ENCODE measurements at regions not wholly inside any gene's neighbourhood (a gene's known extent, or its start where the extent isn't known, plus 50 kb on each side); places are given as distances from the start of the nearest gene placed in this dataset.
A peak's percentile ranks its signal among the peaks of the same experiment; 100 is the strongest.

- Mint-ChIP-seq H3K4me1 (ENCODE audit: low read depth) (no peaks in the 10 kb centered on the region), H3K27ac (no peak overlapping the region), H3K27me3 (ENCODE audit: low read depth) (peaks cover 1% of the 10 kb centered on the region), H3K36me3 (ENCODE audit: low read depth) (no peaks in the 10 kb centered on the region), H3K4me3 (ENCODE audit: low read depth) (no peak overlapping the region), H3K9me3 (no peaks in the 10 kb centered on the region)
- DNase-seq (ENCODE audit: low spot score) = no peak
- intact Hi-C loops (cut with micrococcal nuclease) = no loop called here
These were observed 110.7 kb upstream of the GZMB start for GRCh38 chr14:24744641-24745040.

DNA sequence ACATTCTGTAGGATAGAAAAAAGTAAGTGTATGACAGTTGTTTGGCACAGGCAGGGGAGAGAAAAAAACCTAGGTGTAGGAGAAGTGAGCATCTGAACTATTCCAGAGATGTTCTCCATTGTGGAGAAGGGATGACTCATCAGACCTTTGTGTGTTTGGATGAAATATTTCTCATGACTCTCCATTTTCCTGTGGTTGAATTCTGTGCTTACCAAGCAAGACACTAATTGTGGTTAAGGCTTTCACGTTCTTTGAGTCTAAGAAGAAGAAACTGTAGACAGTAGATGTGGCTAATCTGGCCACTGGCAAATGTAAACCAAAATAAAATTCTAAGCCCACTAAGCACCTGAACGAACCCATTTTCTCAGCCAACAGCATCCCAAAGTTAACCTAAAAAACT lies 107.9 kb upstream of the GZMB start:
- H3K4me1 Mint-ChIP-seq (ENCODE audit: low read depth) = no peaks in the 10 kb centered on the region
- intact Hi-C loops (cut with micrococcal nuclease) = no loop called here
- no peak overlapping the region for H3K27ac Mint-ChIP-seq
- H3K4me3 Mint-ChIP-seq (ENCODE audit: low read depth) = no peak overlapping the region
- DNase-seq (ENCODE audit: low spot score) = no peak
- no peaks in the 10 kb centered on the region for H3K36me3 Mint-ChIP-seq (ENCODE audit: low read depth)
- H3K9me3 Mint-ChIP-seq = no peaks in the 10 kb centered on the region
- H3K27me3 Mint-ChIP-seq (ENCODE audit: low read depth) = peaks cover 1% of the 10 kb centered on the region

GRCh38 chr14:24735984-24736630 lies 102.1 kb upstream of the GZMB start:
- Mint-ChIP-seq H3K9me3 (no peaks in the 10 kb centered on the region), H3K4me1 (ENCODE audit: low read depth) (no peaks in the 10 kb centered on the region), H3K36me3 (ENCODE audit: low read depth) (no peaks in the 10 kb centered on the region), H3K4me3 (ENCODE audit: low read depth) (no peak overlapping the region), H3K27ac (no peak overlapping the region), H3K27me3 (ENCODE audit: low read depth) (peaks cover 8% of the 10 kb centered on the region)
- intact Hi-C loops (cut with micrococcal nuclease) = loop anchor here (10.0 kb wide), 1 partner anchor 409 kb away; no protein-coding TSS in a partner anchor
- no peak for DNase-seq (ENCODE audit: low spot score)

- H3K27ac Mint-ChIP-seq = no peak overlapping the region
- intact Hi-C loops (cut with micrococcal nuclease) = loop anchor here (10.0 kb wide), 1 partner anchor 410 kb away; no protein-coding TSS in a partner anchor
- H3K27me3 Mint-ChIP-seq (ENCODE audit: low read depth) = peaks cover 6% of the 10 kb centered on the region
- no peaks in the 10 kb centered on the region for H3K9me3 Mint-ChIP-seq
- no peaks in the 10 kb centered on the region for H3K4me1 Mint-ChIP-seq (ENCODE audit: low read depth)
- no peak overlapping the region for H3K4me3 Mint-ChIP-seq (ENCODE audit: low read depth)
- DNase-seq (ENCODE audit: low spot score) = no peak
- H3K36me3 Mint-ChIP-seq (ENCODE audit: low read depth) = no peaks in the 10 kb centered on the region
These were observed 101.0 kb upstream of the GZMB start for GRCh38 chr14:24734917-24735500.

DNA sequence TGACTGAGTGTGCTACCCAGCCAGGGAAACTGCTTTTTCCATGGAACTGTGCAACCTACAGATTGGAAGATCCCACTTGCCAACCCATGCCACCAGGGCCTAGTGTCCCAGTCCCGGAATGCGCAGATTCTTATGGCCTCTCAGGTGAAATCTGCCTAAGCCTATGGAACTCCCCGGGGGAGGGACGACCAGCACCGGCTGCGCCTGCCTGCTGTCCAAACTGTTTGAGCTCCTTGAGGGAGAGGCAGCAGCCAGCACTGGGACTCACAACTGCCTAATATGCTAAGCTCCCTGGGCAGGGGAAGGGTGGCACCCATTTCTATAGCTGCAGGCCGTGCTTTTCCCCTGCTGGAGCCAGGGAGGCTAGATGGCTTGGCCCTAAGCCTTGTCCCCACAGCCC lies 92.5 kb upstream of the GZMB start:
- no peak overlapping the region for H3K27ac Mint-ChIP-seq
- H3K27me3 Mint-ChIP-seq (ENCODE audit: low read depth) = peaks cover 8% of the 10 kb centered on the region
- peaks cover 8% of the 10 kb centered on the region for H3K9me3 Mint-ChIP-seq
- no peak for DNase-seq (ENCODE audit: low spot score)
- intact Hi-C loops (cut with micrococcal nuclease) = no loop called here
- H3K4me3 Mint-ChIP-seq (ENCODE audit: low read depth) = no peak overlapping the region
- peaks cover 8% of the 10 kb centered on the region for H3K4me1 Mint-ChIP-seq (ENCODE audit: low read depth)
- no peaks in the 10 kb centered on the region for H3K36me3 Mint-ChIP-seq (ENCODE audit: low read depth)

- H3K4me3 Mint-ChIP-seq (ENCODE audit: low read depth) = no peak overlapping the region
- H3K27me3 Mint-ChIP-seq (ENCODE audit: low read depth) = peaks cover 16% of the 10 kb centered on the region
- intact Hi-C loops (cut with micrococcal nuclease) = no loop called here
- no peak overlapping the region for H3K27ac Mint-ChIP-seq
- H3K4me1 Mint-ChIP-seq (ENCODE audit: low read depth) = peaks cover 8% of the 10 kb centered on the region
- H3K9me3 Mint-ChIP-seq = peaks cover 8% of the 10 kb centered on the region
- DNase-seq (ENCODE audit: low spot score) = no peak
- H3K36me3 Mint-ChIP-seq (ENCODE audit: low read depth) = no peaks in the 10 kb centered on the region
These were observed 91.3 kb upstream of the GZMB start for GRCh38 chr14:24725311-24725710.

DNA sequence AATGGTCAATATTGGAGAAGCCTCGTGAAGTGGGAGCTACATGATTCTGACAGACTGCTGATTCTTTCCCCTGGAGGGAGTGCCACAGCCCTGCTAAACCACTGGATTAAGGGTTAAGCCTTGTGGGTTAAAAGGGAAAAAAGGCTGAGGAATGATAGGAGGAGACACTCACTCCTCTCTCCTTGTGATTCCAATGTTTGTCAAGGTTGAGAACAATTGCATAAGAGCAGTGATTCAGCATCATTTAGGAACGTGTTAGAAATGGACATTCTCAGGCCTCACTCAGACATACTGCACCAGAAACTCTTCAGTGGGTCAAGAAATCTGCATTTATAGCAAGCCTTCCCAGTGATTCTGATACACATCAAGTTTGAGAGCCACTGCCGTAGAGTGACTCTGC lies 87.8 kb upstream of the GZMB start:
- Mint-ChIP-seq H3K9me3 (no peaks in the 10 kb centered on the region), H3K27ac (no peak overlapping the region), H3K4me1 (ENCODE audit: low read depth) (no peaks in the 10 kb centered on the region), H3K36me3 (ENCODE audit: low read depth) (no peaks in the 10 kb centered on the region), H3K27me3 (ENCODE audit: low read depth) (peaks cover 30% of the 10 kb centered on the region), H3K4me3 (ENCODE audit: low read depth) (no peak overlapping the region)
- DNase-seq (ENCODE audit: low spot score) = no peak
- intact Hi-C loops (cut with micrococcal nuclease) = no loop called here

GRCh38 chr14:24715239-24715638 lies 81.2 kb upstream of the GZMB start:
- no peak overlapping the region for H3K4me3 Mint-ChIP-seq (ENCODE audit: low read depth)
- H3K27me3 Mint-ChIP-seq (ENCODE audit: low read depth) = peaks cover 29% of the 10 kb centered on the region
- DNase-seq (ENCODE audit: low spot score) = no peak
- intact Hi-C loops (cut with micrococcal nuclease) = no loop called here
- no peaks in the 10 kb centered on the region for H3K9me3 Mint-ChIP-seq
- H3K36me3 Mint-ChIP-seq (ENCODE audit: low read depth) = no peaks in the 10 kb centered on the region
- peaks cover 2% of the 10 kb centered on the region for H3K4me1 Mint-ChIP-seq (ENCODE audit: low read depth)
- H3K27ac Mint-ChIP-seq = no peak overlapping the region

DNA sequence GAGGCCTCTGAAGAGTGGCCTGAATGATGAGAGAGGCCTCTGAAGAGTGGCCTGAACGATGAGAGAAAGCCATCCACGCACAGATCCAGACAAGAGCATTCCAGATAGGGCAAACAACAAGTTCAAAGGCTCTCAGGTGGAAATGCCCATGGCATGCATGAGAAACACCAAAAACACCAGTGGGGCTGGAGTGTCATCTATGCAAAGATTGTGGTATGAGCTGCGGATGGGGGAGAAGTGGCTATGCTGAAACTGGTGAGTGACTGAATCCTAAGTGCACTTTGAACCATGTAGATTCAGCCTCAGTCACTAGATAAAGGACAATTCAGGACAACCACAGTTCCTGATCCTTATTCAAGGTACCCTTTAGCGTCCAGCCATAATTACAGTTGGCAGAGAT lies 79.4 kb upstream of the GZMB start:
- H3K4me1 Mint-ChIP-seq (ENCODE audit: low read depth) = peaks cover 2% of the 10 kb centered on the region
- H3K27me3 Mint-ChIP-seq (ENCODE audit: low read depth) = peaks cover 20% of the 10 kb centered on the region
- no peak overlapping the region for H3K4me3 Mint-ChIP-seq (ENCODE audit: low read depth)
- no peak for DNase-seq (ENCODE audit: low spot score)
- H3K9me3 Mint-ChIP-seq = no peaks in the 10 kb centered on the region
- no peaks in the 10 kb centered on the region for H3K36me3 Mint-ChIP-seq (ENCODE audit: low read depth)
- intact Hi-C loops (cut with micrococcal nuclease) = no loop called here
- no peak overlapping the region for H3K27ac Mint-ChIP-seq

GRCh38 chr14:24712909-24713308 lies 78.9 kb upstream of the GZMB start:
- no peaks in the 10 kb centered on the region for H3K9me3 Mint-ChIP-seq
- peaks cover 2% of the 10 kb centered on the region for H3K4me1 Mint-ChIP-seq (ENCODE audit: low read depth)
- H3K27ac Mint-ChIP-seq = no peak overlapping the region
- no peak overlapping the region for H3K4me3 Mint-ChIP-seq (ENCODE audit: low read depth)
- H3K27me3 Mint-ChIP-seq (ENCODE audit: low read depth) = peaks cover 19% of the 10 kb centered on the region
- H3K36me3 Mint-ChIP-seq (ENCODE audit: low read depth) = no peaks in the 10 kb centered on the region
- no peak for DNase-seq (ENCODE audit: low spot score)
- intact Hi-C loops (cut with micrococcal nuclease) = no loop called here

- H3K9me3 Mint-ChIP-seq = no peaks in the 10 kb centered on the region
- peaks cover 2% of the 10 kb centered on the region for H3K4me1 Mint-ChIP-seq (ENCODE audit: low read depth)
- no peak overlapping the region for H3K27ac Mint-ChIP-seq
- H3K27me3 Mint-ChIP-seq (ENCODE audit: low read depth) = peaks cover 17% of the 10 kb centered on the region
- no peak overlapping the region for H3K4me3 Mint-ChIP-seq (ENCODE audit: low read depth)
- no peak for DNase-seq (ENCODE audit: low spot score)
- H3K36me3 Mint-ChIP-seq (ENCODE audit: low read depth) = no peaks in the 10 kb centered on the region
- intact Hi-C loops (cut with micrococcal nuclease) = no loop called here
These were observed 78.4 kb upstream of the GZMB start for GRCh38 chr14:24712374-24712773.

DNA sequence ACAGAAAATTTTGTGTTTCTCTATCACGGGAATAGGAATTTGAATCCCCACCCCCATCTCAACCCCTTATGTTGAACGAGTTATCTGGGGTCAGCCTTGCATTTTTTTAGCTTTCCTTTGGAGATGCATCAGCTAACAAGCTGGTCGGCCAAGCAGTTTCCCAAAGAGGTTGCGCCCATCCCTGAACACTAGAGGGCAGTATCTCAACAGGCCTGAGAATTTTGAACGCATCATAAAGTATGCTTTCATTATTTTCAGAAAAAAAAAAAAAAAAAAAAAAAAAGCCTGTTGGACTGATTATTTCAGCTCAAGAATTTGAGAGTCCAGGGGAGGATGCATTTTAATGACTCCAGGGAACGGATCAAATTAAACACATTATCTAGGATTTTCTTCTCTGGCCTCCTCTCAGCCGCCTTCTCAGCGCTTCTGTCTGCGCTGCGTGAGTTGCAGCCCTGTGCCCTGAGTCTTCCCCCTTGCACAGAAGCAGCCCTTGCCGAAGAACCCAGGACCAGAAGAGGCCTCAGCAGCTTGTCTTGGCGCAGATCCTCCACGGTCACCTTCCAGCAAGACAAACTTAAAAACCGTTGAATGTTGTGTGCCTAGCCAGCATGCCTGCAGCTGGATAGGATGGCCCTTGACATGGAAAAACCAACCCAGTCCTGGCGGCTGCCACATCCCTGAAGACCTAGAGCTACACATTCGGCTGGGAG lies 76.6 kb upstream of the GZMB start:
- DNase-seq (ENCODE audit: low spot score) = peak; percentile 52
- Mint-ChIP-seq H3K9me3 (no peaks in the 10 kb centered on the region), H3K36me3 (ENCODE audit: low read depth) (no peaks in the 10 kb centered on the region), H3K4me1 (ENCODE audit: low read depth) (peaks cover 2% of the 10 kb centered on the region), H3K4me3 (ENCODE audit: low read depth) (no peak overlapping the region), H3K27ac (no peak overlapping the region), H3K27me3 (ENCODE audit: low read depth) (peaks cover 4% of the 10 kb centered on the region)
- intact Hi-C loops (cut with micrococcal nuclease) = loop anchor here (1.0 kb wide), 2 partner anchors 17 to 422 kb away; no protein-coding TSS in a partner anchor

GRCh38 chr14:24708684-24709083 lies 74.7 kb upstream of the GZMB start:
- no peak overlapping the region for H3K4me3 Mint-ChIP-seq (ENCODE audit: low read depth)
- intact Hi-C loops (cut with micrococcal nuclease) = no loop called here
- DNase-seq (ENCODE audit: low spot score) = no peak
- H3K27me3 Mint-ChIP-seq (ENCODE audit: low read depth) = no peaks in the 10 kb centered on the region
- no peaks in the 10 kb centered on the region for H3K36me3 Mint-ChIP-seq (ENCODE audit: low read depth)
- no peak overlapping the region for H3K27ac Mint-ChIP-seq
- H3K9me3 Mint-ChIP-seq = no peaks in the 10 kb centered on the region
- peaks cover 1% of the 10 kb centered on the region for H3K4me1 Mint-ChIP-seq (ENCODE audit: low read depth)
